ENCODE measurements at regions not wholly inside any gene's neighbourhood (a gene's known extent, or its start where the extent isn't known, plus 50 kb on each side); places are given as distances from the start of the nearest gene placed in this dataset.

GRCh38 chr10:85542936-85543730 is 823.5 kb downstream of the GRID1 start:
- no peak for TF ChIP-seq CTCF (conservative IDR thresholded peaks at IDR 0.05; ENCODE audit: low read depth, low read length)
- TF ChIP-seq EZH2 (IDR thresholded peaks at IDR 0.05; ENCODE audit: borderline replicate concordance, low read depth, low read length, poor library complexity, severe bottlenecking) = no peak
